Central memory CD8-positive, alpha-beta T cell (primary cell): ENCODE measurements at regions not wholly inside any gene's neighbourhood (a gene's known extent, or its start where the extent isn't known, plus 50 kb on each side); places are given as distances from the start of the nearest gene placed in this dataset.
"Not testable (repeated sequence)": the region's sequence is repeated elsewhere in the genome, so short reads cannot be mapped to it uniquely, and the experiment has no call there.

Source experiments
- ATAC-seq: fragments of 150-1000 bp; cut with Tn5 transposase; replicated peaks from 2 replicates; pipeline ENCODE4 v1.10.0; 2022; ENCODE audit warnings: mild to moderate bottlenecking, moderate FRiP score, moderate number of reproducible peaks; ENCODE audit not compliant: poor library complexity, severe bottlenecking; ENCODE audit errors: extremely low read depth
- DNase-seq, 2 donors: peaks; one replicate each; pipeline ENCODE4 v3.0.0; 2021; ENCODE audit warnings: low spot score in 2 of 2
- H3K27ac Mint-ChIP-seq: one replicate; pipeline ENCODE4 v1.8.0; 2022; ENCODE audit warnings: low read depth, mild to moderate bottlenecking, moderate library complexity, mixed read lengths
- H3K27me3 Mint-ChIP-seq: one replicate; pipeline ENCODE4 v1.8.0; 2022; ENCODE audit warnings: mixed read lengths
- H3K36me3 Mint-ChIP-seq: one replicate; pipeline ENCODE4 v1.8.0; 2022; ENCODE audit warnings: mild to moderate bottlenecking, moderate library complexity, mixed read lengths; ENCODE audit not compliant: insufficient read depth
- H3K4me1 Mint-ChIP-seq: one replicate; pipeline ENCODE4 v1.8.0; 2022; ENCODE audit warnings: mixed read lengths
- H3K4me3 Mint-ChIP-seq: one replicate; pipeline ENCODE4 v1.8.0; 2022; ENCODE audit warnings: mild to moderate bottlenecking, moderate library complexity, mixed read lengths
- H3K9me3 Mint-ChIP-seq: one replicate; pipeline ENCODE4 v1.8.0; 2022; ENCODE audit warnings: mixed read lengths

DNA sequence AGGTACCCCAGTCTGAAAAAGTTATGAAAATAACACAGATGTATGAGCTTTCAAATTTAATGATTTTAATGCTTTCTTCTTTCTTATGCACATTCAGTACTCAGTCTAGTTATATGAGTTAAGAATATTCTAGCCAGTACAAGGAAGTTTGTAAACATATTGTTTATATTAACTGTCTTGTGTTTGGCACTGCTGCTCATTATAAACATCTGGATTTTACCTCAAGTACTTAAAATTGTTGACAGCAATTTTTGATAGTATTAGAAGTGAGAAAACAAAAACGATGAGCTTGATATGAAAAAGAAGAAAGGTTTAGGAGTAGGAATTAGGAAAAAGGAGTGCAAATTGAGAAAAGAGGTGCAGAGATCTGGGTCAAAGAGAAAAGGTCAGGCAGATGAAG is 293.3 kb downstream of the C3orf38 start:
- ATAC-seq (no peak), DNase-seq (no peak)
- no peak overlapping the region for H3K4me3 Mint-ChIP-seq
- H3K27me3 Mint-ChIP-seq = no peaks in the 10 kb centered on the region
- H3K27ac Mint-ChIP-seq = no peak overlapping the region
- no peaks in the 10 kb centered on the region for H3K36me3 Mint-ChIP-seq
- peaks cover 21% of the 10 kb centered on the region for H3K9me3 Mint-ChIP-seq
- no peaks in the 10 kb centered on the region for H3K4me1 Mint-ChIP-seq

GRCh38 chr3:88444251-88444650 is 294.5 kb downstream of the C3orf38 start:
- H3K27me3 Mint-ChIP-seq = no peaks in the 10 kb centered on the region
- no peak for DNase-seq
- no peaks in the 10 kb centered on the region for H3K4me1 Mint-ChIP-seq
- no peak overlapping the region for H3K4me3 Mint-ChIP-seq
- H3K27ac Mint-ChIP-seq = no peak overlapping the region
- ATAC-seq = no peak
- no peaks in the 10 kb centered on the region for H3K36me3 Mint-ChIP-seq
- peaks cover 14% of the 10 kb centered on the region for H3K9me3 Mint-ChIP-seq

DNA sequence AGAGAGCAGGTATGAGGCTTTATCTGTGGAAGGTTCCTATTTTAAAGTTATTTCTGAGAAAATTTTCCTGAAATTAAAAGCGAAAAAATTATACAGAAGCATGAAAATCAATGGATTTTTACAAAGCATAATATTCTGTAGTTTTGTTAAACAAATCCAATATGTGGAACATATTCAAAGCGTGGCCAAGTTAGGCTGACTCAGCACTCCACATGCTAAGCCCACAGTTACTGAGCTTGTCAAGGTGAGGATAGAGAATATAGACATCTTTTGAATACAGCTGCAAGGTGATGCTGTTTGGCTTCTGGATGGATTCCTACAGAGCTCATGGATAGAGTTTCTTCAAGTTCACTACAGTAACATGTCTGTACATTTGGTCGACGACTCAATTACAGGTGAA is 302.5 kb downstream of the C3orf38 start:
- no peaks in the 10 kb centered on the region for H3K36me3 Mint-ChIP-seq
- H3K4me1 Mint-ChIP-seq = no peaks in the 10 kb centered on the region
- no peaks in the 10 kb centered on the region for H3K27me3 Mint-ChIP-seq
- H3K9me3 Mint-ChIP-seq = peaks cover 11% of the 10 kb centered on the region
- no peak overlapping the region for H3K27ac Mint-ChIP-seq
- ATAC-seq = no peak
- no peak for DNase-seq
- no peak overlapping the region for H3K4me3 Mint-ChIP-seq

DNA sequence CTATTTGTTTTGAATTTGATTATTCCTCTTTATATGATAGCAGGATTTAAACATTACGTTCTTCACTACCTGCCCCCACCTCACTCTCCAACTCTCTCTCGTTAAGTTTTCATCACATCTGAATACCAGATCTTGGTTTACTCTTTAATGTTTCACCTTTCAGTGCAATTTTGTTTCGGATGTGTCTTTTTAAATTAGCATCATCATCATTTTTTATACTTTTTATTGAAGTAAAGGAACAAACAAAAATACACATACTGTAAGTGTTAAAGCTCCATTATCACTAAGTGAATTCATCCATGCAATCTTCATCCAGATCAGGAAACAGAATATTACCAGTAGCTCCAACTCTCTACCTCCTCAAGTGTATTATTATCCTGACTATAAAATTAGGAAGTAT is 310.6 kb downstream of the C3orf38 start:
- no peak overlapping the region for H3K27ac Mint-ChIP-seq
- H3K4me3 Mint-ChIP-seq = no peak overlapping the region
- no peak for DNase-seq
- no peaks in the 10 kb centered on the region for H3K36me3 Mint-ChIP-seq
- peaks cover 23% of the 10 kb centered on the region for H3K9me3 Mint-ChIP-seq
- ATAC-seq = no peak
- H3K4me1 Mint-ChIP-seq = no peaks in the 10 kb centered on the region
- H3K27me3 Mint-ChIP-seq = no peaks in the 10 kb centered on the region

- Mint-ChIP-seq H3K36me3 (no peaks in the 10 kb centered on the region), H3K27me3 (no peaks in the 10 kb centered on the region), H3K4me1 (no peaks in the 10 kb centered on the region), H3K27ac (no peak overlapping the region), H3K9me3 (peaks cover 35% of the 10 kb centered on the region), H3K4me3 (no peak overlapping the region)
- ATAC-seq (no peak), DNase-seq (no peak)
These were observed 312.5 kb downstream of the C3orf38 start for GRCh38 chr3:88462230-88462629.

GRCh38 chr3:88467191-88467590 is 317.4 kb downstream of the C3orf38 start:
- H3K4me1 Mint-ChIP-seq = no peaks in the 10 kb centered on the region
- H3K27me3 Mint-ChIP-seq = no peaks in the 10 kb centered on the region
- peaks cover 46% of the 10 kb centered on the region for H3K9me3 Mint-ChIP-seq
- DNase-seq = no peak
- H3K4me3 Mint-ChIP-seq = no peak overlapping the region
- no peak for ATAC-seq
- H3K36me3 Mint-ChIP-seq = no peaks in the 10 kb centered on the region
- H3K27ac Mint-ChIP-seq = no peak overlapping the region

DNA sequence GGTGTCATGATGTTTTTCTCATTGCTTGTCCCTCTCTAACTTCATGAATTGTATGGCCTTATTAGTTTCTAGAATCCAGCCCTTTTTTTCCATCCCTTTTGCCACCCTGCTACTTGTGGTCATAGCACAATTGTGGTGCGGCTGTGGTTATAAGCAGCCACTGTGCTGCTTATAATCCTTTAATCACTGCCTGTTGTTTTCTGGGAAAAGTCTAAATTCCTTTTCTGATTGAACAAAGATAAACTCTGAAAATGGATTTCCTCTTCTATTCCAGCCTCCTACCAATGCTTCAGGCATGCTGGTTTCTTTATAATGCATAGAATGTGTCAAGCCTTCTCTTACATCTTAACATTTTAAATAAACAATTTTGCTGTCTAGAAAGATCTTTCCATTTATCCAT is 319.5 kb downstream of the C3orf38 start:
- Mint-ChIP-seq H3K36me3 (no peaks in the 10 kb centered on the region), H3K27me3 (no peaks in the 10 kb centered on the region), H3K9me3 (peaks cover 46% of the 10 kb centered on the region), H3K27ac (no peak overlapping the region), H3K4me1 (no peaks in the 10 kb centered on the region), H3K4me3 (no peak overlapping the region)
- DNase-seq (no peak), ATAC-seq (no peak)

DNA sequence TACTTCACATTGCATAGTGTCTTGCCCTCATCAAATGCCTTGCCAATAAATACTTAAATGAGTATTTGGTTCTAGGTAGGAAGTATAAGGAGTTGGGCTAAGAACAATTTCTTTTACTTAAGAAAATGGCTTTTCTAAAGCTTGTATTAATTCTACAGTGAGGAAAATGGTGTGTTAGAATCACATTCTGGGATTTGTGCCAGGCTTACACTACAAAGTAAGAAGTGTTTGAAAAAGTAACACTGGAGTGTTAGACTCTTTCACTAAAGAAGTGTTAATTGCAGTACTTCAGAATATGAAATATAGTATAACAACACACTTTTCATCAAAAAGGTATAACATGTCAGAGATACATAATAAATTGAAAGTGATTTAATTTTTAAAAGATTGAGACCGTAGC is 328.7 kb downstream of the C3orf38 start:
- Mint-ChIP-seq H3K27me3 (no peaks in the 10 kb centered on the region), H3K4me1 (no peaks in the 10 kb centered on the region), H3K9me3 (peaks cover 20% of the 10 kb centered on the region), H3K36me3 (peaks cover 2% of the 10 kb centered on the region), H3K27ac (no peak overlapping the region), H3K4me3 (no peak overlapping the region)
- no peak for ATAC-seq
- DNase-seq = no peak

DNA sequence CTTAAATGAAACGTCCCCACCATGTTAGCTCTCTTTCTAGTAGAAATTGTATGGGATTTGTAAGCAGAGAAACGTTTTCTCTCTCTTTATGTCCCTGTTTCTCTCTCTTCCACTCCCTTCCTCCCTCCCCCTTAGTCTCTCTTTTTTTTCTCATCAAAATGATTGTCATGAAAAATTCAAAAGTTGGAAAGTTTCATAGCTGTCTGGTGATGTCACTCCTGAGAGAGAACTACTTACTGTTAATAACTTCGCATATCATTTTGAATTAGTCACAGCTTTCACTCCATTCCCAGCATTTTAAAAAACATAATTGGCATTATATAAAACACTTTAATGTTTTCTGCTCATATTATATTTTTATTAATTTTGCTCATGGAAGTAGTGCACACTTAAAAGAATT is 331.1 kb downstream of the C3orf38 start:
- no peak overlapping the region for H3K4me3 Mint-ChIP-seq
- DNase-seq (no peak), ATAC-seq (no peak)
- H3K36me3 Mint-ChIP-seq = peaks cover 2% of the 10 kb centered on the region
- H3K9me3 Mint-ChIP-seq = peaks cover 28% of the 10 kb centered on the region
- H3K27ac Mint-ChIP-seq = no peak overlapping the region
- H3K27me3 Mint-ChIP-seq = no peaks in the 10 kb centered on the region
- H3K4me1 Mint-ChIP-seq = no peaks in the 10 kb centered on the region

GRCh38 chr3:88485001-88485400 is 335.2 kb downstream of the C3orf38 start:
- no peak overlapping the region for H3K4me3 Mint-ChIP-seq

GRCh38 chr3:88508818-88509217 is 359.1 kb downstream of the C3orf38 start:
- not testable (repeated sequence) for ATAC-seq, H3K27ac Mint-ChIP-seq, H3K36me3 Mint-ChIP-seq, H3K9me3 Mint-ChIP-seq, H3K4me1 Mint-ChIP-seq, DNase-seq, H3K27me3 Mint-ChIP-seq, H3K4me3 Mint-ChIP-seq

More at GRCh38 chr3:88485001-88485400, 335.2 kb downstream of the C3orf38 start:
- ATAC-seq (no peak), DNase-seq (no peak)
- Mint-ChIP-seq H3K9me3 (peaks cover 22% of the 10 kb centered on the region), H3K27me3 (no peaks in the 10 kb centered on the region), H3K36me3 (peaks cover 2% of the 10 kb centered on the region), H3K4me1 (no peaks in the 10 kb centered on the region), H3K27ac (no peak overlapping the region)

DNA sequence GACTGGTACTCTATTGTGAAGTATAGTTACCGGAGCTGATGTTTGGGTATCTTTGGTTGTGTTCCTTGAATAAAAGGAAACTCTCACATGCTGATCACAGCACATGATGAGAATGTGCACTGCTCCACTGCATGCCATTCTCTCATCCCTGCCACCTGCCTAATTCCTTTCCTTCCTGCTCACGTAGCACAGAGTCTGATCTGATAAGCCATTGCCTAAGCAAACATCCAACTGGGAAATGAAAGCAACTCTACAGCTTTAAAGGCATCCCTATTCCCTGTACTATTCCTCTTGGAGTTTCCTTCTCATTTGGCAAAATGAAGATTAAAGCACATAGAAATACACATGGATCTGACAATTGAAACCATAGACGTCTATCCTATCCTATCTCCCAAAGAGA is 359.8 kb downstream of the C3orf38 start:
- H3K4me3 Mint-ChIP-seq = no peak overlapping the region
- H3K9me3 Mint-ChIP-seq = peaks cover 5% of the 10 kb centered on the region
- H3K27me3 Mint-ChIP-seq = no peaks in the 10 kb centered on the region
- H3K36me3 Mint-ChIP-seq = no peaks in the 10 kb centered on the region
- DNase-seq (no peak), ATAC-seq (no peak)
- no peaks in the 10 kb centered on the region for H3K4me1 Mint-ChIP-seq
- no peak overlapping the region for H3K27ac Mint-ChIP-seq

DNA sequence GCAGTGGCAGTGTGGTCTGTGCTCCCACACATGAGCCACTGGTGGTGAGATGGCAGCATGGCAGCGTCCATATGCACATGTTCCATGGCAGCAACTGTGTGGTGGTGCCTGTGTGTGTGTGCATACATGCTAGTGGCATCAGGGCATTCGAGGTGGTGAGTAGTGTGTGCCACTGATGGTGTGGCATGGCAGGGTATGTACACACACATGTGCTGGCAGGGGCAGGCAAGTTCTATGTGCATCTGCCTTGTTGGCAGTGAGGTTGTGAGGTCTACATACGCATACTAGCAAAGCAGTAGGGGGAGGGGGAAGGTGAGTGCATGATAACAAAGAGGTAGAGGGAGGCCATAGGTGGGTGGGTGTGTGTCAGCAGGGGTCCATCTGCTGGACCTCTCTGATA is 378.7 kb downstream of the C3orf38 start:
- ATAC-seq (no peak), DNase-seq (no peak)
- no peaks in the 10 kb centered on the region for H3K36me3 Mint-ChIP-seq
- no peaks in the 10 kb centered on the region for H3K4me1 Mint-ChIP-seq
- H3K27me3 Mint-ChIP-seq = no peaks in the 10 kb centered on the region
- peaks cover 23% of the 10 kb centered on the region for H3K9me3 Mint-ChIP-seq
- H3K27ac Mint-ChIP-seq = no peak overlapping the region
- H3K4me3 Mint-ChIP-seq = no peak overlapping the region

DNA sequence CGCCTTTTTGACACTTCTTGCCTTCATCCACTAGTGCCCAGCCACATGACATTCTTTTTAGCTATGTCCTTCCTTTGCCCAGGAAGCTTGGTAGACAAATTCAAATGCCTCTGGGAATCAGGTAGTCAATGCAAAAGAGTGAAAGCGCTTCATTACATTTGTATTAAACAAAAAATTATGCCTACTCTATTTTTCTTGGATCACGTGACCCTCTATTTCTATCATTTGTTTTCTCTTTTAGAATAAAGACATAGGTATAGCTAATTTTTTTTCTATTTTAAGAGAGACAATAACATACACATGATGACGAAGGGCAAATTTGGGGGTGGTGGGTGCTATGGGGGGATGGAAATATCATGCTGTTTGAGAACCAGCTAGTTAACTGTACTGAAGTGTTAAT is 384.8 kb downstream of the C3orf38 start:
- no peak for DNase-seq

More for the DNA sequence above, 384.8 kb downstream of the C3orf38 start:
- Mint-ChIP-seq H3K27me3 (no peaks in the 10 kb centered on the region), H3K4me3 (no peak overlapping the region), H3K4me1 (no peaks in the 10 kb centered on the region), H3K9me3 (no peaks in the 10 kb centered on the region), H3K27ac (no peak overlapping the region), H3K36me3 (no peaks in the 10 kb centered on the region)
- ATAC-seq = no peak
